H9 (cell line): ENCODE measurements at regions not wholly inside any gene's neighbourhood (a gene's known extent, or its start where the extent isn't known, plus 50 kb on each side); places are given as distances from the start of the nearest gene placed in this dataset.
"Not testable (repeated sequence)": the region's sequence is repeated elsewhere in the genome, so short reads cannot be mapped to it uniquely, and the experiment has no call there.

Experiments used
- DNase-seq: peaks from one replicate; pipeline ENCODE4 v3.0.0-alpha.2; 2017
- H2AFZ ChIP-seq: one replicate; pipeline ENCODE4 v1.6.1; 2013; ENCODE audit warnings: mild to moderate bottlenecking, low read length, control low read depth, moderate library complexity
- H2AK5ac ChIP-seq: 2 replicates; pipeline ENCODE4 v1.6.1; 2013; ENCODE audit warnings: low read length, control low read depth, mixed read lengths; ENCODE audit not compliant: insufficient read length
- H2BK120ac ChIP-seq: one replicate; pipeline ENCODE4 v1.6.1; 2013; ENCODE audit warnings: low read depth, mild to moderate bottlenecking, low read length, control low read depth, inconsistent platforms; ENCODE audit not compliant: poor library complexity, severe bottlenecking
- H2BK12ac ChIP-seq: 2 replicates; pipeline ENCODE4 v1.6.1; 2013; ENCODE audit warnings: low read length, control low read depth, mixed read lengths, low read depth; ENCODE audit not compliant: insufficient read length
- H2BK15ac ChIP-seq: 2 replicates; pipeline ENCODE4 v1.6.1; 2013; ENCODE audit warnings: low read depth, low read length, control low read depth
- H2BK20ac ChIP-seq: one replicate; pipeline ENCODE4 v1.6.1; 2013; ENCODE audit warnings: low read depth, mild to moderate bottlenecking, low read length, control low read depth, inconsistent platforms; ENCODE audit not compliant: poor library complexity, severe bottlenecking
- H2BK5ac ChIP-seq: 2 replicates; pipeline ENCODE4 v1.6.1; 2013; ENCODE audit warnings: low read length, control low read depth, mixed read lengths; ENCODE audit not compliant: insufficient read length
- H3K14ac ChIP-seq: 2 replicates; pipeline ENCODE4 v1.6.1; 2013; ENCODE audit warnings: low read length, control low read depth; ENCODE audit not compliant: insufficient read depth
- H3K18ac ChIP-seq: 2 replicates; pipeline ENCODE4 v1.6.1; 2013; ENCODE audit warnings: low read depth, mild to moderate bottlenecking, mixed read lengths, low read length, control low read depth; ENCODE audit not compliant: insufficient read length
- H3K23ac ChIP-seq: 2 replicates; pipeline ENCODE4 v1.6.1; 2013; ENCODE audit warnings: low read length, control low read depth, mixed read lengths, low read depth; ENCODE audit not compliant: insufficient read length
- H3K23me2 ChIP-seq: 2 replicates; pipeline ENCODE4 v1.6.1; 2013; ENCODE audit warnings: low read depth, mild to moderate bottlenecking, mixed read lengths, low read length, control low read depth; ENCODE audit not compliant: insufficient read length, poor library complexity, severe bottlenecking
- H3K27ac ChIP-seq: 2 replicates; pipeline ENCODE4 v1.5.1; 2013; ENCODE audit warnings: low read length, control low read depth, mixed read lengths, low read depth; ENCODE audit not compliant: insufficient read length
- H3K27me3 ChIP-seq: 2 replicates; pipeline ENCODE4 v1.6.1; 2013; ENCODE audit warnings: low read length, control low read depth, inconsistent platforms; ENCODE audit not compliant: insufficient read depth
- H3K4ac ChIP-seq: 2 replicates; pipeline ENCODE4 v1.6.1; 2013; ENCODE audit warnings: low read depth, mild to moderate bottlenecking, control low read depth, inconsistent platforms, low read length, moderate library complexity
- H3K4me1 ChIP-seq: 2 replicates; pipeline ENCODE4 v1.6.1; 2013; ENCODE audit warnings: low read length, control low read depth, inconsistent platforms; ENCODE audit not compliant: insufficient read depth
- H3K4me2 ChIP-seq: 2 replicates; pipeline ENCODE4 v1.6.1; 2013; ENCODE audit warnings: low read length, control low read depth, mixed read lengths; ENCODE audit not compliant: insufficient read length, insufficient read depth
- H3K56ac ChIP-seq: 2 replicates; pipeline ENCODE4 v1.6.1; 2013; ENCODE audit warnings: low read depth, mild to moderate bottlenecking, mixed read lengths, low read length, control low read depth; ENCODE audit not compliant: insufficient read length
- H3K79me1 ChIP-seq: 2 replicates; pipeline ENCODE4 v1.6.1; 2013; ENCODE audit warnings: low read depth, mild to moderate bottlenecking, moderate library complexity, low read length, control low read depth, inconsistent platforms; ENCODE audit not compliant: insufficient read depth, poor library complexity, severe bottlenecking
- H3K79me2 ChIP-seq: 2 replicates; pipeline ENCODE4 v1.6.1; 2013; ENCODE audit warnings: low read length, control low read depth, inconsistent platforms; ENCODE audit not compliant: insufficient read depth
- H3K9ac ChIP-seq: 2 replicates; pipeline ENCODE4 v1.6.1; 2013; ENCODE audit warnings: low read length, control low read depth, mixed read lengths; ENCODE audit not compliant: insufficient read length; ENCODE audit errors: extremely low read depth
- H3K9me3 ChIP-seq: one replicate; pipeline ENCODE4 v1.6.1; 2013; ENCODE audit warnings: low read depth, low read length, inconsistent platforms; ENCODE audit not compliant: control insufficient read depth
- H3T11ph ChIP-seq: one replicate; pipeline ENCODE4 v1.6.1; 2013; ENCODE audit warnings: mild to moderate bottlenecking, low read length, control low read depth, inconsistent platforms
- H4K20me1 ChIP-seq: one replicate; pipeline ENCODE4 v1.6.1; 2013; ENCODE audit not compliant: control insufficient read depth, insufficient read length, insufficient read depth
- H4K5ac ChIP-seq: 2 replicates; pipeline ENCODE4 v1.6.1; 2013; ENCODE audit warnings: low read depth, mild to moderate bottlenecking, mixed read lengths, low read length, control low read depth; ENCODE audit not compliant: insufficient read length
- H4K8ac ChIP-seq: replicated peaks from 2 replicates; pipeline ENCODE4 v1.6.1; 2013; ENCODE audit warnings: low read length, control low read depth, mixed read lengths, low read depth; ENCODE audit not compliant: insufficient read length
- H4K91ac ChIP-seq: 2 replicates; pipeline ENCODE4 v1.6.1; 2013; ENCODE audit warnings: low read depth, mild to moderate bottlenecking, moderate library complexity, mixed read lengths, low read length, control low read depth; ENCODE audit not compliant: insufficient read length
- H3K27ac Mint-ChIP-seq, 3 experiments: 2 replicates in 2 of 3; 3 replicates in 1 of 3; pipeline ENCODE4 v1.8.0; 2020 to 2021; ENCODE audit warnings: mixed read lengths in 3 of 3, mild to moderate bottlenecking in 1 of 3, moderate library complexity in 1 of 3
- H3K27me3 Mint-ChIP-seq: 2 replicates; pipeline ENCODE4 v1.8.0; 2021; ENCODE audit warnings: low read depth, mild to moderate bottlenecking, moderate library complexity, mixed read lengths
- H3K36me3 Mint-ChIP-seq, 3 experiments: 2 replicates in 2 of 3; 3 replicates in 1 of 3; pipeline ENCODE4 v1.8.0; 2020 to 2021; ENCODE audit warnings: low read depth in 3 of 3, mixed read lengths in 3 of 3; ENCODE audit not compliant: insufficient read depth in 1 of 3
- H3K4me1 Mint-ChIP-seq, 2 experiments: 2 replicates each; pipeline ENCODE4 v1.8.0; 2020; ENCODE audit warnings: mixed read lengths in 2 of 2
- H3K4me3 Mint-ChIP-seq, 2 experiments: 2 replicates in 1 of 2; 3 replicates in 1 of 2; pipeline ENCODE4 v1.8.0; 2020 to 2021; ENCODE audit warnings: mild to moderate bottlenecking in 2 of 2, mixed read lengths in 2 of 2, moderate library complexity in 1 of 2
- H3K9me3 Mint-ChIP-seq, 2 experiments: 2 replicates in 1 of 2; 3 replicates in 1 of 2; pipeline ENCODE4 v1.8.0; 2020; ENCODE audit warnings: mild to moderate bottlenecking in 2 of 2, mixed read lengths in 2 of 2, moderate library complexity in 1 of 2
- WGBS: extraction: QIAGEN DNeasy Blood & Tissue Kit; methylation state at CpG from one replicate; pipeline ENCODE4 v1.1.7; 2013; ENCODE audit warnings: missing lambda C conversion rate, low lambda C conversion rate, mixed read lengths; ENCODE audit not compliant: insufficient read length; ENCODE audit errors: extremely low coverage; 5-methylcytosine and 5-hydroxymethylcytosine counted together
- TF ChIP-seq, protein P1 (sequence below): fragments of 200-600 bp; sonication (generic); conservative IDR thresholded peaks from 3 replicates; pipeline ENCODE4 v1.8.0; 2021; ENCODE audit warnings: antibody characterized with exemption, mild to moderate bottlenecking

DNA sequence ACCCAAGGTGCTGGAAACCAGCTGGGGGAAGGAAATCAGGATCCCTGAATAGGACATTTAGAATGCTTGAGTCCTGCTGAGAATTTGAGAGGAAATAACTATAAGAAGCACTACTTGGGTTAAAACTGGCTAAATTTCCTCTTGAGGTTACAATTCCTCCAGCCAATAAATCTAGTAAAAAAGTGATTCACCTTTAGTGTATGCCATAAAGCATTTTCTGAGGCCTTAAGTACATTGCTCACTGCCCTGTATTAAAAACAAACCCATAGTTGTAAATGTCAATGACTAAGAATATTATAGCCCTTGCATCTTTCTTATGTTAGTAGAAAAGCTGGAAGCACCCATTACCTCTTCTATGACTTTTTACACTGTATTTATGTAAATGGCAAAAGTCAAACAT is 634.7 kb upstream of the ARRDC3 start:
- Histone ChIP-seq H4K5ac (no peak overlapping the region), H3K79me2 (no peaks in the 10 kb centered on the region), H3T11ph (no peak overlapping the region), H2BK120ac (no peak overlapping the region), H4K8ac (no peak overlapping the region), H3K14ac (no peak overlapping the region), H3K79me1 (no peaks in the 10 kb centered on the region), H3K4ac (no peak overlapping the region), H3K27ac (no peak overlapping the region), H2AK5ac (no peak overlapping the region), H2BK5ac (no peak overlapping the region), H3K9me3 (no peaks in the 10 kb centered on the region), H3K27me3 (no peaks in the 10 kb centered on the region), H3K56ac (no peak overlapping the region), H2AFZ (no peak overlapping the region), H4K91ac (no peak overlapping the region), H2BK12ac (no peak overlapping the region), H3K18ac (no peak overlapping the region), H3K9ac (no peak overlapping the region), H3K23me2 (no peaks in the 10 kb centered on the region), H2BK20ac (no peak overlapping the region), H3K23ac (no peak overlapping the region), H3K4me1 (no peaks in the 10 kb centered on the region), H2BK15ac (no peak overlapping the region), H4K20me1 (no peaks in the 10 kb centered on the region), H3K4me2 (no peak overlapping the region)
- peaks cover 0 to 2% (median 0%) of the 10 kb centered on the region in 3 experiments; a peak in 1 of 7 replicates for H3K36me3 Mint-ChIP-seq
- H3K4me1 Mint-ChIP-seq: peaks cover 0 to 6% of the 10 kb centered on the region in 2 experiments; a peak in 1 of 4 replicates
- H3K4me3 Mint-ChIP-seq: no peak overlapping the region
- H3K27ac Mint-ChIP-seq: no peak overlapping the region
- TF ChIP-seq, protein P1, sequence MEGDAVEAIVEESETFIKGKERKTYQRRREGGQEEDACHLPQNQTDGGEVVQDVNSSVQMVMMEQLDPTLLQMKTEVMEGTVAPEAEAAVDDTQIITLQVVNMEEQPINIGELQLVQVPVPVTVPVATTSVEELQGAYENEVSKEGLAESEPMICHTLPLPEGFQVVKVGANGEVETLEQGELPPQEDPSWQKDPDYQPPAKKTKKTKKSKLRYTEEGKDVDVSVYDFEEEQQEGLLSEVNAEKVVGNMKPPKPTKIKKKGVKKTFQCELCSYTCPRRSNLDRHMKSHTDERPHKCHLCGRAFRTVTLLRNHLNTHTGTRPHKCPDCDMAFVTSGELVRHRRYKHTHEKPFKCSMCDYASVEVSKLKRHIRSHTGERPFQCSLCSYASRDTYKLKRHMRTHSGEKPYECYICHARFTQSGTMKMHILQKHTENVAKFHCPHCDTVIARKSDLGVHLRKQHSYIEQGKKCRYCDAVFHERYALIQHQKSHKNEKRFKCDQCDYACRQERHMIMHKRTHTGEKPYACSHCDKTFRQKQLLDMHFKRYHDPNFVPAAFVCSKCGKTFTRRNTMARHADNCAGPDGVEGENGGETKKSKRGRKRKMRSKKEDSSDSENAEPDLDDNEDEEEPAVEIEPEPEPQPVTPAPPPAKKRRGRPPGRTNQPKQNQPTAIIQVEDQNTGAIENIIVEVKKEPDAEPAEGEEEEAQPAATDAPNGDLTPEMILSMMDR: no peak
- DNase-seq: no peak
- H3K9me3 Mint-ChIP-seq: peaks cover 0 to 3% of the 10 kb centered on the region in 2 experiments; a peak in 1 of 5 replicates
- no peaks in the 10 kb centered on the region for H3K27me3 Mint-ChIP-seq

GRCh38 chr5:92011845-92012244 is 628.7 kb upstream of the ARRDC3 start:
- H4K5ac ChIP-seq, H4K91ac ChIP-seq, H3K9me3 ChIP-seq, H3K9ac ChIP-seq, H3K4me2 ChIP-seq, H2BK5ac ChIP-seq, H3K14ac ChIP-seq, H2BK20ac ChIP-seq, H3K4me1 ChIP-seq, H2BK12ac ChIP-seq, DNase-seq, H3K27ac Mint-ChIP-seq, H3K23ac ChIP-seq, H3K27ac ChIP-seq, H3K79me1 ChIP-seq, H4K20me1 ChIP-seq, H3K56ac ChIP-seq, H3K79me2 ChIP-seq, H4K8ac ChIP-seq, H2AFZ ChIP-seq, H3K23me2 ChIP-seq, H3K18ac ChIP-seq, H3K27me3 ChIP-seq, H3K4ac ChIP-seq, H3K27me3 Mint-ChIP-seq, H3T11ph ChIP-seq, H3K4me1 Mint-ChIP-seq, H3K4me3 Mint-ChIP-seq, H2BK120ac ChIP-seq, H2BK15ac ChIP-seq, H3K36me3 Mint-ChIP-seq, H2AK5ac ChIP-seq: not testable (repeated sequence)
- H3K9me3 Mint-ChIP-seq: peaks cover 5 to 12% of the 10 kb centered on the region in 2 experiments
- no CpG with 5 or more reads among the region's 1 CpG for whole genome bisulfite sequencing
